Activated CD4-positive, CD25-positive, alpha-beta regulatory T cell treated with anti-CD3 and anti-CD28 coated beads, Interleukin-2, amount 50 U/mL, for 24 hours (primary cell): ENCODE measurements at regions not wholly inside any gene's neighbourhood (a gene's known extent, or its start where the extent isn't known, plus 50 kb on each side); places are given as distances from the start of the nearest gene placed in this dataset.

Experiments used
- ATAC-seq, 2 donors: fragments of 150-1000 bp; cut with Tn5 transposase; one replicate each; pipeline ENCODE4 v1.10.0; 2021; ENCODE audit warnings: mild to moderate bottlenecking in 1 of 2, moderate library complexity in 1 of 2

DNA sequence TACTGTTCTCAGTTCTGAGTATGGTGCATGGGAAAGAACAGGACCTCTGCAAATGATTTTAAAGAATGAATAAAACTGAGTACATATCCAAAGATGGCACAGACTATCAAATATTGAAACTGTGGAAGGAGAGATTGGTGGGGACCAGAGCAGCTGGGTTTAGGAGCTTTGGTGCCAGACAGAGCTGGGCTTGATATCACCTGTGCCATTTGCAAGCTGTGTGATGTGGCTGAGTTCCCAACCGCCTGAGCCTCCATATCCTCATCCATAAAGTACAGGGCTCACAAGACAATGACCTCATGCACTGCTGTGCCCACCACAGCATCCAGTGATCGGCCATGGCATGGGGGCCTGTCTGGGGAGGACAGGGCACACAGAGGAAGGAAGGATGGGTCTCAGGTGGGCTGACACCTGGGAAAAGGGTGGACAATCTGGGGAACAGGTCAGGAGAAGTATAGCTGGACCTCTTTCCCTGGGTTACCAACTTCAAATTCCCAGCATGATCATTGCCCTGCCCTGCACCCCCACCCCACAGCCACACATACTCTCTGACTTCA lies 83.9 kb upstream of the RAB6C start:
- no peak for ATAC-seq

DNA sequence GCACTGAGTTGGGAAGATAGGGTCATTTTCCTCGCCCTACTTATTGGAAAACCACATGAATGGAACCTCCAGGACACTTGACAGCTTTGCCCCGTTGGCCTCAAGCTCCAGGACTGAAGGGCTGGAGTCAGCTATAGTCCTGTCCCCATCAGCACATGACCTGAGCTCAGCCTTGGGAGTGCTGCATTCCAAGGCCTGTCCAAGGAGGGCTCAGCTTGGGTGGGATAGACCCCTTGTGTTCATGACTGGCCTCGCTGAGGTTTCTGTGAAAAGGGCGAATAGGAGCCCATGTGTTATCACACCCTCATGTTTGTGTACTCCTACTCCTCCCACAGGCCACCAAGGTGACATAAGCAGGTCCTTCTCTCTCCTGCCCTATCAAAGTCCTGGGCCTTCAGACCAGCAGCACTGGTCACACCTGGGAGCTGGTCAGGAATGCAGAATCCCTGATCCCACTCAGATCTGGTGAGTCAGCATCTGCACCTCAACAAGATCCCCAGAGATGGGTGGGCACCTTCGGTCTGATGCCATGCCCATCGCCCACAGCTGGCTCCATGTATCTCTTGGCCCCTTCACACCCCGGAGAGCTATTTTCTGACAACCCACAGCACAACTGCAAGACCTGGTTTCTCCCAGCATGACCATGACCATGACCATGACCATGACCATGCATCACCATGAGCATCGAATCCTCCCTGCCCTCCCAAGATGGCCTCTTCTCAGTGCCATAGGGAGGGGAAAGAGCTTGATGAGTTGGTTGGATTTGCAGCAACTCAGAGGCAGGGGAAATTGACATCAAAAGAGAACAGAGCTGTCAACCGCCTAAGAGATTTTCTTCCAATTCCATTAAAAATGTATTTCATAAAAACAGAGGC lies 83.0 kb upstream of the RAB6C start:
- ATAC-seq = no peak

DNA sequence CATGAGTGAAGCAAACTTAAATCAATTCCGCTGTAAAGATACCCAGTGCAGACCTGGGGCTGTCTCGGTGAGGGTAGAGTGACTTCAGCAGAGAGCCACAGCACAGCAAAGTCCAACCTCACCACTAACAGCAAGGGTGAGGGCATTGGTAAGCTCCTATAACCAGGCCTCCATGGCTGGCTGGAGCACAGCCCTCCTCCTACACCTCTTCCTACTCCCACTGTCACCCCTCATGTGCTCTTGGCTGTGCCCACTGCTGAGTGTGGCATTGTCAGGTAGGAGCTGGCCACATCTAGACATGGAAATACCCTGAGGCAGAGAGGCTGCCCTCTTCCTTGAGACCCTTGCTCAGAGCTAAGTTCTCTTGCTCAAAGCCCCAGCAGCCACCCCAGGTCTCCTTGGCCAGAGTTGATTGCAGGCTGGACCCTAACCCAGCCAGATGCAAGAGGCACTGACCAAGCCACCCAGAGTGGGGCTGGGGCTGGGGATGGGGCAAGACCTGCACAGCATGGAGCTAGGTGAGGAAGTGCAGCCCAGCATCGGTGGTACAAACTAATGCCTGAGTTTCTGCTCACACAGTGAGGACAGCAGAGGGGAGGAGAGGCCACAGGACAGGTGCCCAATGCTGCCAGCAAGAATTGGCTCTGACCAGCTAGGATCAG lies 77.6 kb upstream of the RAB6C start:
- ATAC-seq = no peak

DNA sequence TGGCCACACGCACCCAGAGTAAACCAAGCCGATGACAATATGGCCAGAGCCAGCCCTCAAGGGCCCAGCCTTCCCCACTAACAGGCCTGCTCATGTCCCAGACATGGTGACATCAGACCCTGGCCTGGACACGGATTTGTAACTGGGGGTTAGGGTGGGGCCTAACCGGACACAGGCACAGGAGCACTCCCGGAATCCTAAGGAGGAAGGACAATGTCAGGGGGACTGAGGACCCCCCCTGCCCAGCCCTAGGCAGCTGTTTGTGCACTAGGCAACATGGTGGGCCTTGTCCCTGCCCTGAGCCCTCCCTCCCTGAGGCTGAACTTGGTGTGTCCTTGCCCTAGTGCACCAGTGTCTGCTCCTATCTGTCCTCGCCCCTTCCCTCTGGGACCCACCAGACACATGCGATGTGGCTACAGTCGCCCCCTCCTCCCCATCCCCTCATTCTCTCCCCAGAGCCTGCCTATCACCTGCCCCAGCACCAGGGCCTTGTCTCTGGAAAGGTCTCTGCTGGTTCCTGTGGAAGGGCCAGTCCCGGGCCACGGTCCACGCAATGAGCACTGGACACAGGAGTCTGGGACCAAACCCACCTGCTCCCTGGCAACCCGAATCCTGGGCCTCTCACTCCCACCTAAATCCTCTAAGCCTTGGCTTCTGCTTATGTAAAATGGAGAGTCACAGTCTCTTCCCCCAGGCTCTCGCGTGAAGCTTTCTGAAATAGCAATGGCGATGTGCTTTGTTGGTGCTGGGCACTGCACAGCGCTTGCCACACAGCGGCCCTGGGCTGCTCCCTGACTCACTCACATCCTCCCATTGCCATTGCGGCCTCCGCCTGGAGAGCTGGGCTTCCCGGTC lies 76.5 kb upstream of the RAB6C start:
- no peak for ATAC-seq

DNA sequence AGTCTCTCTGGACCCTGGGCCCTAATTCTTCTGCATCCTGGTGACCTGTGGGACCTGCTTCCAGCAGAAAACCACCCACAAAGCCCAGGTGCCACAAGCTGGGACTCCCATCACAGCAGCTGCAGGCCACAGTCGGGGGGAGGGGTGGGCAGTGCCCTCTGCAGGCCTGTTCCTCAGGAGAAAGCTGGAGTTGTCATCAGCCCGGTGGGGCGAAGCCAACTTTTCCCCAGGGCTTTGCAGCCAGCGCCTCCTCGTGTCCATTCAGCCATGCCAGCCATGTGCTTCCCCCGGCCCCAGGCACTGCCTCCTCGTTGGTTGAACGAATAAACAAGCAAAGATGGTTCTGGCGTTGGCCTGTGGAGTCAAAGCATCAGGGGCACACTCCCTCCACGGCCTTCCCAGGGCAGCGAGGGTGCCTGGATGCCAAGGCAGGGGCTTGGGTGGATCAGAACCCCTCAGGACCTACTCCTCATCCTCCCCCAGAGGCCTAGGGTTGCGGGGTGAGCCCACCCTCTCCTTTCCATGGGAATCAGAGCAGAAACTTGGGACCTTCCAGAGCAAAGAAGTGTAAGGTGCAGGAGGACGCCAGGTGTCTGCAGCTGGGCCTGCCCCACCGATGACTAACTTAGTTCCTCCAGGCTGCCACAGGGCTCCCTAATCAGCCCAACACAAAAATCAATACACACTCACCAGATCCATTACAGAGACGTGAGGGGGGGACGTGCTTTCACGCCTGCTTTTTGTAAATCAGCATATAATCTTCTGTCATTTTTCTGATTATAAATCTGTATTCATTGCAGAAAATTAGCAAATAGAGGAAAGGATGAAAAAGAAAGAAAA lies 75.7 kb upstream of the RAB6C start:
- ATAC-seq = no peak

DNA sequence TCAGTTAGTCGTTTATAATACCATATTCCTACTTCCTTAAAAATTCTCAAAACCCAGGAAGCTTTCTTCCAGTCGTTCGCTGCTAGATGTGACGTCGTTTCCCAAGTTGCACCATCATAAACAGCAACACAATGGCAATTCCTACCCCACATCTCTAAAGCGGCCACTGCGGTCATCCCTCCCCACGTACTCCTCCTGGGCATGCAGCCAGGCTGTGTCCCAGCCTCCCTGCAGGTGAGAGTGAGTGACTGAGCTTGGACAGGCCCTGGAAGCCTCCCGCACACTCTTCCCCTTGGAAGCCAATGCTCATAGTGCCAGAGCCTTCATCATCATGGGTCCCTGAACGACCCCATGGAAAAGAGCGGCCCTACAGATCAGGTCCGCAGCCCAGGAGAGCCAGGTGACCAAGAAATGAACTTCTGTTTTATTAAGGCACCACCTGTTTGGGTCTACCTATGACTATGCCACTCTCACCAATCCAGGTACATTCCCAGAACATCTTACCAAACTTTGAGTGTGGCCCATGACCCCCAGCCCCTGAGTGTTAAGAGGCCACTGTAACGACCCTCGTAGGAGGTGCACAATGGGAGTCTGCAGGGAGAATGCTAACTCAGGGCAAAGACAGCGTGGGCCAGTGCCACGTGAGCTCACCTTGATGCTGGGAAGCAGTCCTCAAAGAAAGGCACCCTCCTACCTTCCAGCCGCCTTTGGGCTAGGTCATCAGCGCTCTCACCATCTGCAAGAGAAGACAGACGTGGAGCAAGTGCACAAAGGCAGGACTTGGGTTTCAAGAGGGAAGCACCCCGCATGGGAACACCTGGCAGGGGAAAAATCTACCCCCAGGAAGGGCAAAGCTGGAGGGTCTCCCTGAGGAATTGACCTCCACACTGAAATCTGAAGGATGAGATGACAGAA lies 74.7 kb upstream of the RAB6C start:
- ATAC-seq = no peak

DNA sequence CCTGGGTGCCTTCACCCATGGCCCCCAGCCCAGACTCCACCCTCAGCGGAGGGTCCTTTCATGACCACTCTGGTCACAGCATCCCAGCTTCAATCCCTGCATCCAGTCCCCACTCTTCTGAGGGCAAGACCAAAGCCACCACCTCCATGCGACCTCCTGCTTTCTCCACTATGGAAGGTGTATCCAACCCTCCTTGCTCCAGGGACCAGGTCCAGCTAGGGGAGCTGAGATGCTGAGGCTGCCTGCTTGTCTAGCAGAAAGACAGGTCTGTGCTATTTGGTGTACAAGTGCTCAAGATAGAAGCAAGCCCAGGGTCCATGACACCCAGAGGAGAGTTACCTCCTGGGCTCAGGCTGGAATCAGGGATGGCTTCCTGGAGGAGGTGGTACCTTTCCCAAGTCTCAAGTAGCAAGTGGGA lies 73.8 kb upstream of the RAB6C start:
- ATAC-seq = no peak

DNA sequence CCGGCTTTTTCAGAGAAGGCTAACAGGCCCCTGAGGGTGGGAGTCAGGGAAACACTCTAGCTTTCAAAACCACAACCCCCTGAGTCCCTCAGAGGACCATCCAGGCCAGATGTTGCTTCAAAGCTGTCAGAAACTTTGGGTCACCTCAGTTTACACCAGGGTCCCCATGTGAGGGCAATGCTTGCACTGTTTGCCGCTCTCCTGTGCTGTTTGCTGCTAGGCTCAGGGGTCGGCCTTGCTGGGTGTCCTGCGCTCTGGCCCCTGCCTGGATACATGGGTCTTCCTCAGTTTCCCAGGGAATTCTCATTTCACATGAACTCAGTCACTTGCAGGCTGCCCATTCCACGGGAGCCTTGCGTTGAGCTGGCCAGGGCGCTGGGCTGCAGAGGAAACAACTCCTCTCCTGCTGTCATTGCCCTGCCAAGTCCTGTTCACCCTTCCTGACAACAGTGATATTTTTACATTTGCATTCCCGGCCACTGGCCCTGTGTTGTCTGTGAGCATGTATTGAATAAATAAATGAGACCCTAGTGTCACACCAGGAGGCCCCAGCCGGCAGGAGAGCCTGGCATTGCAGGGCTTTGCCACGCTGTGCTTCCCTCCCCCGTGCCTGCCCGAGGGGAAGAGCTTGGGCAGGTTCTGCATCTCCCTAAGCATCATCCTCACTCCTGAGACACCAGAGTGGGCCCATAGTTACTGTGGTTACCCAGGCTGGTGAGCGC lies 73.2 kb upstream of the RAB6C start:
- no peak for ATAC-seq

DNA sequence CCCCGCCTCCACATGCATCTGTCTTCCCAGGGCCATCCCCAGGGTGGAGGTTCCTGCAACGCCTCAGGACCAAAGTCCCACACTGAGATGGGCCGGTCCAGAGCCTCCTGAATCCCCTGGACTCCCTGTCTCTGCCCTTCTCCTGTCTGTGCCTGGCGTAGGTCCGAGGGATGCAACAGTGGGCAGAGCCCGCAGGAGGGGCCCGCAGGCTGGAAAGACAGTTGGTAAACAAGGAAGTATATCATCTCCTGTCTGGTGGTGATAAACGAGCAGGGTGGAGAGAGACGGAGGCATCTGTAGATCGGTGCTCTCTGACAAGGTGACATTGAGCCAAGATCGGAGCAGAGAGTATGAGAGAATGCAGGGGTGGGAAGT lies 72.6 kb upstream of the RAB6C start:
- ATAC-seq = no peak

DNA sequence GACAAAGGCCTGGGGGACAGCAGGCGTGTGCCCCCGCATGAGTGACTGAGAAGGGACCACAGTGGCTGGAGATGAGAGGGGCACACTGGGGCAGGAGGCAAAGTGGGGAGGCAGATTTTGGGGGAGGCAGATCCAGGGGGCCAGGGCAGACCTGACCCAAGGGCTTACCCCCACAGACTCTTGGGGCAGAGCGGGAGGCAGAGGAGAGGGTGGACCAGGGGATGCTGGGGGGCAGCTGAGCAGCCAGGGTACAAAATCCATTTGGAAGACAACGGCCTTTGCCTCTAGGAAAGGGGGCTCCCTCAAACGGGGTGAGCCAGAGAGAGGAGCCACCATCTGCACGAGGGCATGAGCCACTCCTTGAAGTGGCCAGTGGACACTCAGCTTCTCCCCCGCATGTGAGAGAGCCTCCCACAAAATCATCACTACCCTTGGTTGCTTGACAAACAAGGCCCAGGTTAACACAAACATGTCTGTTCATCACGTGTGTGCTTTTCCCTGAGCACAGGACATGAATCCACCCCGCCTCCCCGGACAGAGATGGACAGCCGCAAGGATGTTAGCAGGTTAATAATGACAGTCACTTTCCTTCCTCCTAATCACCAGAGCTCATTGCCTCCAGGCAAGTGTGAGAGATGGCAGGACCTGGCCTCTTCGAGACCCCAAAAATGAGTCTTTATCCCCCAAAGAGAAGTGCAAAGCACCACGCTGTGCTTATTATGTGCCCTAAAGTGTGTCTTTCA lies 72.0 kb upstream of the RAB6C start:
- ATAC-seq = no peak

DNA sequence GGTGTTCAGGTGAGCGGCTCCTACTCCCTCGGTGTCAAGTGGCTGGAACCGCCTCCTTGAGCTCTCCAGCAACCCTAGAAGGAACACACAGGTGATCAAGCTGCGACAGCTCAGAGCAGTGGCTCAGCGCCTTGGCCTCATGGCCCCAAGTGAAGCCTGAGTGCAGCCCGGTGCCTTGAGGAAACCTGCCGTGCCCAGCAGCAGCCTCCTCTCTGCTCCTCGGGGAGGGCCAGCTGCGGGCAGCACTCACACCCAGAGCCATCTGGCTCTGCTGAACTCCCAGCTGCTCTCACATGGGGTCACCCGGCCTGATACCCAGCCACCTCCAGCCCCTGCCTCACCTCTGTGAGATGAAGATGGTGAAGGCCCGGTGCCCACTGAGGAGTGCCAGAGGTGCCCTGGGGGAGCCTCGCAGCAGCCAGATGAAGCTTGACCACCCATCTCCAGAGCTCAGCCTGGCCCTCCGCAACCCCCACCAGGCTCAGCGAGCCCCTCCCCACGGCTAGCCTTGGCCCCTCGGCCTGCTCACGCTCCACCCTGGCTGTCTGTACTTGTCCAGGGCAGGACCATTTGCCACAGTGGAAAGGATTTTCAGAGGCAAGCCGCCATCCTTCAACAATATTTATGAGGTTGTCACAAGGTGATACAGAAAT lies 70.6 kb upstream of the RAB6C start:
- ATAC-seq = no peak

DNA sequence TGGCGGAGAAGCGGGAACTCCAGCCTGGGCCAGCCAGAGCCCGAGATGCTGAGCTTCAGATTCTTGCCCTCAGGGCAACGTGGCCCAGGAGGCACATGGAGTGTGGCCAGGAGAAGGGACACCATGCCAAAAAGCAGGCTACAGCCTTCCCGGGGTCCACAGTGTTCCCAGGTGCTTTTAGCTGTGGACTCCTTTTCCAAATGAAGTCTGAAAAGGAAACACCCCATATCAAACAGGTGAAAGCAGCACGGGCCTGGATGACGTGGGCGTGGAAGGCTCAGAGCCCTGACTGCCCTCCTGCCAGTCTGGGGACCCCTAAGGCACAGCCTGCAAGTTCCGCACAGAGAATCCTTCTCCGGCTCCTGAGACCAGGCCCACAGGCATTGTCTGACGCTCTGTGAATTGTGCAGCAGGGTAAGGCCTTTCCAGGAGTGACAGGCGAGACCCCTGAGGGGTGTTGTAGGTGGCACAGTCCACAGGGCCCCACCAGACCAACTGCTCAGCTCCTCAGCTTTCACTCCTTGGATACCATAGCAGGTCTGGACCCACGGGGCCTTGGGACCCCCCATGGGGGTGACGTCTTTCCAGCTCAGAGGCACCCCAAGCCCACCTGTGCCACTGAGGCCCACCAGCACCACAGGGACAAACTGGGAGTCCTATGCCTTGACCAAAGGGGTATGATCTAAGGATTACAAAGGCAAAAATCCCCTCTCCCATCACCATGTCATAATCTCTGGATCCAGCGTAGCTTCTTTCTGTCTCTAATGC lies 69.6 kb upstream of the RAB6C start:
- no peak for ATAC-seq

DNA sequence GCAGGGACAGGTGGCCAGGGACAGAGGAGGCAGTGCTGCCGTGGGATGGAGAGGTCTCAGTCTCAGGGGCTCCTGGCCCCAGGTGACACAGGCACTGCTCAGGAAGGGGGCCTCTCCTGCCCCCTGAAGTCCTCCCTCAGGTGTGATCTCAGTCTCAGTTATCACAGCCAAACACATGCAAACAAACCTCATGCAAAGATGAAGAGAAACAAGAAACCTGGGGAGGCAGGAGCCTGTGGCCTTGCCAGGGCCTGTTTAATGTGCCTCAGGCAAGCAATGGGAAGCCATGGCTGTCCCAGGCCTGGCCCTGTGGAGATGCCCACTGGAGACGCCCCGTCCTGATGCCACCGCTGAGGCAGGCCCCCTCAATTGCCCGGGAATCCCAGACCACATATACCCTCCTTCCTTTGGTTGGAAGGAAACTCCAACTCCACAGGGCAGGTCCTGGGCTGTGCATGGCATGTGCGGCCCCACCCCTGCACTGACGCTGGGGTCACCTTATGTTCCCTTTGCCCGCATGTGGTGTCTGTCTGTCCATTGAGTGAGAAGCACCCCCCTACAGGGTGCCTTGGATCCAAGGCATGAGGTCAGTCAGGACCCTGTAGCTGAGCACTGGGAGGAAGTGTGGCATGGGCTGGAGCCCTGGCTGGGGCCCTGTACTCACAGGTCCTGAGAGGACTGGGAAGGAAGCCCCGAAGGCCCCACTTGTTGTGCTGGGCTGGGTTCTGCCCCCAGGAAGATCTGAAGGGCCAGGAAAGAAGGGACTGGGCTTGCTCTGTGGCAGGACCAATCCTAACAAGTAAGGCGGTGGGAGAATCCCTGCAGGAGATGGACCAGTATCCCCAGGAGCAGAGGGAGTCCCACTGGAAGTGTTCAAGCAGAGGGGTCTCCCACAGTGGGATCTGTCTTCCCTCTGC lies 68.8 kb upstream of the RAB6C start:
- ATAC-seq = no peak

DNA sequence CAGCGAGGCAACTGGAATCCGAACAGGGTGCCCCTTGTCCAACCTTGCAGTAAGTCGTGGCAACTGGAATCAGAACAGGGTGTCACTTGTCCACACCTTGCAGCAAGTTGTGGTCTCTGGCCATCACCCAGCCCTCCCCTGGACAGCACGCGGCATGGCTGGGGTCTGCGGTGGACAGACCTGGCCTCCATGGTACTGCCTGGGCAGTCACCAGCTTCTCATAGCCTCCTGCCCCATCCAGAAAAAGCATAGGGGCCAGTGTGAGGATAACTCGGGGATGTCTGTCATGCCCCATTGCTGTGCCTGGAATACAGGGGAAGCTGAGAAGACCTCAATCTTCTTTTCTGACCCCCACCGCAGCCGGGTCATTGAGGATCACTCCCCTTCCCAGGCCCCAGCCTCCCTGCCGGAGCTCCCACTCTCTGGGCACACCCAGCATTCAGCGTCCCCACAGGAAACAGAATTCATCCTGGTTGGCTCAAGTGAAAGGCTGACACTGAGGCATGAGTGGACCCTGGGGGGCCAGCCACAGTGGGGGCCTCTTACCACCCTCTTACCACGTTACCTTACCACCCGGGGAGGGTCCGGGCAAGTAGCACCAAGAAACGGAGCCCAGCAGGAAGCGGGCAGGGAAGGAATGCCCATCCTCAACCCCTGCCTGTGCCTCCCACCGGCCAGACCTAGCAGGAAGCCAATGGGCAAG lies 68.0 kb upstream of the RAB6C start:
- ATAC-seq = no peak

DNA sequence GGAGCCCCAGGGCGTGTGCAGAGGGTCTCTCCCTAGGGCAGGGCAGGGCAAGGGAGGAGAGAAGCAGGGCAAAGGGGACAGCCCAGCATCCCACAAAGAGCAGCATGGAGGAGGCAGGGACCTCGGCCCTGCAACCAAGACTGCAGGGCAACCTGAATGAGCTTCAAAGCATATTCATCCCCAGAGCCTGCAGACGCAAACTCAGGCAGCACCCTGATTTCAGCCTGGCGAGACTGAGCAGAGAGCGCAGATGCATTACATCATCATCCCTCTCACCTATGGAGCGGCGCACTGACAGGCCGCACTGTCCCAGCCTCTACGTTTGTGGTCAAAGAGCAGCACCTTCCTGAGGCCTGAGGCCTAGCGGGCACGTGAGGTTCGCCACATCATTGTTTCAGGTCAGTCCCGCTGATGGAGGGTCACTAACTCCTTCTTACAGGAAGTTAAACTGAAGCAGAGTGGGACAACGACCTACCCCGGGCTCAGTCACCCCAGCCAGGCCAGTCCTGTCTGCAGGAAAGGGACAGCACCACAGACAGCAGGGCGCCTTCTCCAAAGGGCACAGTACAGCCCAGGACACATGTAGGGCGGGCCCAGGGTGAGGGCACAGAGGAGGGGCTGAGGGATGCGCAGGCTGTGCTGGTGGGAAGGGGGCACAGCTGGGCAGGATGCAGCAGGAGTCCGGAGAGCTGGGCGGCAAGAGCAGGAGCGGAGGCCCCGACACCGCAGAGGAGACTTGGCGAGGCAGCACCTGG lies 67.2 kb upstream of the RAB6C start:
- ATAC-seq = no peak
